GM19395 (cell line): ENCODE measurements at regions not wholly inside any gene's neighbourhood (a gene's known extent, or its start where the extent isn't known, plus 50 kb on each side); places are given as distances from the start of the nearest gene placed in this dataset.

Experiments
- ATAC-seq: cut with Tn5 transposase; IDR thresholded peaks from one replicate; pipeline ENCODE4 v1.9.1; 2021; ENCODE audit warnings: mild to moderate bottlenecking, moderate library complexity; ENCODE audit not compliant: unreplicated experiment

DNA sequence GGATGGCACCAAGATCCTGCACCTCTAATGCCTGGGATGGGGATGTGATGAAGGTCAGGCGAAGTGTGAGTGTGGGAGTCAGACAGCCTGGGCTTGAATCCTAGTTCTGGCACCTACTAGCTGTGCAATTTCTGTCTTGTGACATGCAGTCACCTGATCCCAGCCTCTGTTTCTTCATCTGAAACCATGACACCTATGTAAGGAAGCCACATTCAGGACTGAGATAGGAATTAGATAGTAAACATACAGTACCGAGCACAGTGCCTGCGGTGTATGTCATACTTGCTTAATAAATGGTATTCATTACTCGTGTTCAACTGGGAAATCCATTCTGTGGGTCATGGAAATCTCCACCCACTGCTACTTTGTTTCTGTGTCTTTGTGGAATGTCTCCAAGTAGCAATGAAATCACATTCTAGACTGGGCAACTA lies 140.6 kb upstream of the STC2 start:
- no peak for ATAC-seq

DNA sequence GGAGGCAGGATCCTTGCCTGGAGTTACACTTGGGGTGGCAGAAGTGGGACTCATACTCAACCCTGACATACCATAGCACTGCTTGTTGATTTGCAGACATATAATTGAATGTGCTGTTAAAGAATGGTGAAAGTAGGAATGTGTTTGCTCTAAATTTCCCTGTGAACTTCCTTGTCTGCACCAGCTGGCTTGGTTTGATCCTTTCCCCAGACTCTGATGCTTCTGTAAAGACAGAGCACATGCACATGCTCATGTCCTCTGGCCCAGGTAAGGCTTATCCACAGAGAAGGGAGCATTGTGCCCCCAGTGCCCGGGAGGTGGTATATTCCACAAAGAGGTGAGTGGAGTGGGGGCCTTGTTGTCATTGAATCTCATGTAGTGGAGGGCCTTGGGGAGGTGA lies 138.0 kb upstream of the STC2 start:
- ATAC-seq = no peak

DNA sequence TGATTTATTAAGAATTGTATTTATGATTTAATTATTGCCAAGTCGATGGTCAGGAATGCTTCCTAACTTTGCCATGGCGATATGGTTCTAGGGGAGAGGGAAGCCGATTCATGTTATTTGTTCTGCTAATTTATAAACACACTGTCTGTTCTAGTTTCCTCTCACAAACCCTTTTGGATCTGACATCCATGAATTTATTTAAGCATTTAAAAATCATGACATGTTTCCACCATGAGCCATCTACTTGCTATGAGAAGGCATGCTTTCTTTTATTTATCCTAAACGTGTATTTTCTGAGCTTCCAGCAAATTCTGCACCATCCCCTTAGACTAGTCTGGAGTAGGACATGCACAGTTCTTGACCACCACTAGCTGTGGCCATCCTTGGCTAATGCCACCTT lies 136.6 kb upstream of the STC2 start:
- ATAC-seq = no peak

DNA sequence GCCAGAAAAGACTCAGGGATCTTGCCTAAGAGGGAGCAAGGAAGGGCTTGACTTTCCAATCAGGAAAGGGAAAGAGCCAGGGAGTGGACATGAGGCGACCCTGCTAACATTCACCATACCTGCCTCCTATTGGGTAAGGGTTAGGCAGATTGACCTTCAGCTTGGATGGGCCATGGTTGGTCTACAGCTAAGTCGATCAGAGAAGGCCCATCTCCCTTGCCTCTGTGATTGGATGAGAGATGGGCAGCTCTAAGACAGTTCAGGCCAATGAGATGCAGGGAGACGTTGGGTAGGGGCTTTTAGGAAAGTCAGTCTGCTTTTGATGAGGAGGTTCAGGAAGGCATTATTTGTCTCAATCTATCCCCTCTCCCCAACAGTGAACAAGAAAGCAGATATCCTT lies 135.0 kb upstream of the STC2 start:
- ATAC-seq = no peak

DNA sequence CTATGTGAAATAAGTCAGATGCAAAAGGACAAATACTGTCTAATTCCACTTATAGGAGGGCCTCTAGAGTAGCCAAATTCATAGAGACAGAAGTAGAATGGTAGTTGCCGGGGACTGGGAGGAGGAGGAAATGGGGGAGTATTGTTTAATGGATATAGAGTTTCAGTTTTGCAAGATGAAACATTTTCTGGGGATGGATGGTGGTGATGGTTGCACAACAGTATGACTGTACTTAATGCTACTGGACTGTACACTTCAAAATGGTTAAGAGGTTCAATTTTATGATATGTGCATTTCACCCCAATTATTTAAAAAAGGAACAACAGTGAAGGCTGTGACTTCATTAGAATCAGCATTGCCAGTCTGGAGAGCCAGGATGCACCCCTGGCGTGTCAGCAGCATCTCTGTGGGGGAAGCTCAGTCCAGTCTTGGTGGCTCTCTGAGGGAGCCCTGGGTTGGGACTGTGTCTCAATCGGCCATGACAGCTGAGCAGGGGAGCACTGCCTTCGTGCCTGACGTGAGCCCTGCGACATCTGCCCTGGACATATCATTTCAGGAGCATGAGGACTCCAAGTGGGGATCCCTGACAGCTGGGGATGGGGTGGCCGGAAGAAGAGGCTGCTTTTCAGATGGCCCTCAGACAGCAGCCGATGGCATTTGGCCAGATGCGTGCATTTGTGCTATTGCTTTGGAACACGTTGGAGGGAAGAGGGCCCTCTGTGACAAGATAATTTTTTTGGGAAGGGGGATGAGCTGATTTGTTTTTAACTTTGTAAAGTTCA lies 130.8 kb upstream of the STC2 start:
- ATAC-seq = no peak

DNA sequence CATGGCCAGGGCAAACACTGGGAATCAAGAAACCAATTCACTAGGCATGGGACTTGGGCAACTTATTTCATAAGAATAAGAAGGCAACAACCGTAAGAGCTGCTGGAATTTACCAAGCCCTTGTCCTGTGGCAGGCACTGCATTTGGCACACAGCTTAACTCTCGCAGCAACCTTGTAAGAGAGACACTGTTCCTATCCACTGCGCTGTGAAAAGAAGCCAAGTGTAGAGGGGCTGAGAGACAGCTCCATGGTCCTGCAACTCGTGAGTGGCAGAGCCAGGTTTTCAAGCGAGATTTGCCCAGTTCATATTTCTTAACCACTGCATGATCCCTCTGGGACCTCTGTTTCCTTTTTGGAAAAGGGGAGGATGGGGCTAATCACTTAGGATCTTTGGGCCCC lies 129.3 kb upstream of the STC2 start:
- no peak for ATAC-seq

DNA sequence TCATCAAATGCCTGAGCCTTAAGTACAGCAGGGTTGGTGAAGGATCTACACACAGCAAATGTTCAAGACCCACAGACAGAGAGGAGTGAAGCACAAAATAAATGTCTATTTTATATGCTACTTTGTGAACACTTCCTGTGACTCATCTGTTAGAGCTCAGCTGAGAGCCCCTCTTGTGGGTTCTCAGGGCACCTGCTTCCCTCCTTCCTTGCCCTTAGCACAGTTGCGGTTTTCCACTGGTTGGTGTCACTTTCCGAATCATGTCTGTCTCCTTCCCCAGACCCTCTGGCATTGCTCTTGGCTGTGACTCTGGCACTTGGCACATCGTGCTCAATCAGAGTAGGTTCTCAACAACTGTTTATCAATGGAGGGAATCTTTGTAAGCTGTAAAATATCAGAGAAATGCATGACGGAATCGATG lies 128.5 kb upstream of the STC2 start:
- no peak for ATAC-seq

DNA sequence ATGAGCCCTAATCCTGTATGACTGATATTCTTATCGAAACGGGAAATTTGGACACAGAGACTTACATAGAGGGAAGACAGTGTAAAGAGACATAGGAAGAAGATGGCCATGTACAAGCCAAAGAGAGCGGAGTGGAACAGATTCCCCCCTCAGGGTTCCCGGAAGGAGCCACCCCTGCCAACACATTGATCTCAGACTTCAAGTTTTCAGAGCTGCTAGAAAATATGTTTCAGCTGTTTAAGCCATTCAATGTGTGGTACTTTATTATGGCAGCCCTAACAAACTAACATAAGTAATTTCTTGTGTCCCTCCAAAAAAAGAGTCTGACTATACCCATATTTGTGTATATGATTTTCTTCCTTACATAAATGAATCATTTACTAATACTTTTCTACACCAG lies 128.0 kb upstream of the STC2 start:
- no peak for ATAC-seq

DNA sequence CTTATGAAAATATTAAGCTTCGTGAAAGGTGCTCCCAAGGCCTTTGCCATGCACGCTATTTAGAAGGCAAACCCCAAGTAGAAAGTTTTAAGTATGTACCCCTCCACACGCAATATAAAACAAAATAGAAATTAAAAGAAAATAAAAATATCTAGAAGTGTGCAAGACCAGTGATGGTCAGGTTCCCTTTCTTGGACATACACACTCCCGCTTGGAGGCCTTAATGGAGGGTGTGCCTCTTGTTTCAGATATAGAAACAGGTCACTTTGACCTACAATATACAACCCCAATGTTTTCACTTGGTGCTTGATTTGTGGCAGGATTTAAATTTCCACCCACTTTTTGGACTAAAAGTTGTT lies 127.4 kb upstream of the STC2 start:
- no peak for ATAC-seq

DNA sequence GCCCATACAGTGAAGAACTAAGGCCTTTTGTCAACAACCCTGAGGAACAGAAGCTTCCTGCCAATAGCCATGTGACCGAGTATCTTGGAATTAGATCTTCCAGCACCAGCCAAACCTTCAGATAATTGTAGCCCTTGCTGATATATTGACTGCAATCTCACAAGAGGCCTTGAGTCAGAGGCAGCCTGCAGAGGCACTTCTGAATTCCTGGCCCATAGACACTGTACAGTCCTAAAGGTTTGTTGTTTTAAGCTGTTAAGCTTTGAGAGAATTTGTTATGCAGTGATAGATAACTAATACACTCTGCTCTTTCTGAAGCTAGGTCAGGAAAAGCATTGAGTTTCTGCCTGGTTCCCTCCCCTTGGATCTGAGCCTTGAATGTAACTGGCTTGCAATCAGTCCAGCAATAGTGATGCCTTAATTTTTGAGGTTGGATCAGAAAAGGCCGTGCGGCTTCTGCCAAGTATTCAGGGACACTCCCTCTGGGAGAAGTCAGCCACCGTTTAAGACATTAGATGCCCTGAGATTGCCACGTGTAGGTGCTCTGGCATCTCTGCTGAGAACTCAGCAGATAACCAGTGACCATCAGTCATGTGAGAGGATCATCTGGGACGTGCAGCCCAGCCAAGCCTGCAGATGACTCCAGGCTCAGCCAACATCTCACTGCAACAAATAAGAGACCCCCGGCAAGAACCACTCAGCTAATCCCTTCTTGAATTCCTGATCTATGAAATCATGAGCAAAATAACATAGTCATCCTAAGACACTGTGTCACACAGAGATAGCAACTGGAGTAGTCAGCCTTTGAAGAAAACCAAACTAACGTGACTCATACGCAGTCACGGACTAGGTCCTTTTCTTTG lies 126.8 kb upstream of the STC2 start:
- no peak for ATAC-seq

DNA sequence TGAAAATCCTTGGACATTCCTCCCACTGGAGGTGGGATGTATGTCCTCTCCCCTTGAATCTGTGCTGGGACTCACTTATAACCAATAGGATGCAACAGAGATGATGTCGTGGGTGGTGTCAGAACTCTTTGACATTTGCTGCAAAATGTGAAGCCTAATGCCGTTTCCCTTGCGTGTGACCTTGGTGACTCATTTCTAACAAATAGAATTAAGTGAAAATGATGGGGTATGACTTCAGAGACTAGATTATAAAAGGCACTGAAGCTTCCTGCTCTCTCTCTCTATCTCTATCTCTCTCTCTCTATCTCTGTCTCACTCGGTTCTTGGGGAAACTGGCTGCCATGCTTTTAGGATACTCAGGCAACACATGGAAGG lies 126.1 kb upstream of the STC2 start:
- no peak for ATAC-seq

DNA sequence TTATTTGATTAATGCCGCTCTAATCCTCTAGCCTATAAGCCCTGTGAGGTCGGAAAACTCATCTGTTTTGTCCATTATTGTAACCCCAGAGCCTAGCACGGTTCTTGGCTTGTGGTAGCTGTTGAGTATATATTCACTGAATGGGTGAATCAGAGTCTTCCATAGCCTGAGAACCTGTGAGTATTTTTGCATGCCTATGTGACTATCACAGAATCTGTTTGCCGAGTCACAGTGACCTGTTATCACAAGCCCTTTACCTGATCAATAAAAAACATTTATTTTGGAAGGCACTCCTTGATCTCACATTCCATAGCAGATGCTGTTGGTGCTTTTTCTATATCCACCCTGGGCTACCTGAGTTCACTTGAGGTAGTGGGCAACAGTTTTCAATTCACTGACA lies 125.0 kb upstream of the STC2 start:
- ATAC-seq = no peak

DNA sequence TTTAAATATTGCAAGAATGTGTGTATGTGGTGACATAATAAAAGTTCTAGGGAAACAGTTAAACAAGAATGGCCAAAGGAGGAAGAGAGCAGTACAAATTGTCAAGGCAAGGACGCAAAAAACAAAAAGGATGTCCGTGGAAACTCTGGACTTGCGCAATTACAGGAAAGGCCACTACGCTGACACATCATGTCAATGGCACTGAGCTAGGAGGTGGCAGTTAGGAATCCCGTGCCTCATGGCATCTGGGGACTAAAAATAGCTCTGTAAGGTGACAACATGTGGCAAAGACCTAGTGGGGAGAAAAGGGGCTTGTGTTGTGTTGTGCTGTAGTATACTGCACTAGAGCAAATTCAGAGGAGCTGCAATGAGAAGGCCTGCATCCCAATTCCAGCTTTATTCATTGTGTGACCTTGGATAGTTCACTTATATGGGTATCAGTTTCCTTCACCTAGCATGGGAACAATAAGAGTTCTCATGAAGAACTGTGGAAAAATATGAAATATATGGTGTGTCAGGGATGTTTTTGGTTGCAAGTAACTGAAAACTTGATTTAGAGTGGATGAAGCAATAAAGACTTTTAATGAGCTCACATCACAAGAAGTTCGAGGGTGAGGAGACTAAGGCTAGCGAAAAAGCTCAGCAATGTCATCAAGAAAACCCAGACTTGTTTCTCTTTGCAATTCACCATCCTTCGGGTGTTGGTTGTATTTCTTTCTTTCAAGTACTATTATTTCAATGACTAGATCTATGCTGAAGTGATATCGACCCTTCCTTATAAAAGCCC lies 124.1 kb upstream of the STC2 start:
- ATAC-seq = no peak

DNA sequence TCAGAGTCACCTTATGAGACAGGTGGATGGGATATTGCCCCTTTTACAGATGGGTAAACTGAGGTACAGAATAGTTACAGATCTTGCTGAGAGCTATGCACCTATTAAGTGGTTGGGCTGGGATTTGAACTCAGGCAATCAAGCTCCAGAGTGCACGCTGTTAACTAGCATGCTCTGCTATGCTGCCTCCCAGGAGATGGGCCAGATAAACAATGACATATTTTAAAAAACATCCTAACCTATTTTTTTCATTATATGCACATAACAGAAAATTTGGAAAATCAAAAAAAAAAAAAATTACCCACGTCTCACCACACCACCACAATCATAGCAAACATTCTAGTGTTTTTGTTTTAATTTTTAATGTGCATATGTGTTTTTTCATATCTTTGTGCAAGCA lies 123.4 kb upstream of the STC2 start:
- no peak for ATAC-seq

DNA sequence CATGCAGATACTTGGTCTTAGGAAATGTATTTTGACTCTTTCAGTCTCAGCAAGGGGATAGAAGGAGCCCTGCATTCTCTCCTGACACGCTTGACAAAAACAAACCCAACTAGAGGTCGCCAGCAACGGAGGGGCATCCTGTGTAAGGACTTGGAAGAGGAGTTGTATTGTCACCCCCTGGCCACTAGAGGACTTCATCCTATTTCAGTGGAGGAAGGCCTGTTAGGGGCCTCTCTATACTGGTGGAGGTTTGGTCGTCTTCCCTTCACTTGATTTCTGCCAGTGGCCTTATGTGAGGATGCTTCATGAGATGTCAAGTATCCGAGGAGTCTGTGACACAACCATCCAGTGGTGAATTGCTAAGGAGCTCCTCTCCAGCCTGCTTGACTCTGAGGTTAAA lies 122.8 kb upstream of the STC2 start:
- ATAC-seq = no peak

DNA sequence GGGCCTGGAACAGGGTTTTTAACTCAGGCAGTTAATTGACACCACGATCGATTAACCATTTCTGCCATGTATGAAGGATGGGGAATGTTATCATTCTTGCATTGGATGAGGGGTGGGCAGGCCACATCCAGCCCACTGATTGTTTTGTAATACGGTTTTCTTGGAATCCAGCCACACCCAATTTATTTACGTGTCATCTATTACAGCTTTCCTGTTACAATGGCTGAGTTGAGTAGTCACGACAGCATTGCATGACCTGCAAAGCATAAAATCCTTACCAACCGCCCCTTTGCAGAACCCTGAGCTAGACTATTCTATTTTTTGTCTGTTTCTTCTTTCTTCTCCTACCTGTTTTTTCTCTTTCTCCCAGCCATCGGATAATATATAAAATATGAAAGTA lies 122.0 kb upstream of the STC2 start:
- no peak for ATAC-seq

DNA sequence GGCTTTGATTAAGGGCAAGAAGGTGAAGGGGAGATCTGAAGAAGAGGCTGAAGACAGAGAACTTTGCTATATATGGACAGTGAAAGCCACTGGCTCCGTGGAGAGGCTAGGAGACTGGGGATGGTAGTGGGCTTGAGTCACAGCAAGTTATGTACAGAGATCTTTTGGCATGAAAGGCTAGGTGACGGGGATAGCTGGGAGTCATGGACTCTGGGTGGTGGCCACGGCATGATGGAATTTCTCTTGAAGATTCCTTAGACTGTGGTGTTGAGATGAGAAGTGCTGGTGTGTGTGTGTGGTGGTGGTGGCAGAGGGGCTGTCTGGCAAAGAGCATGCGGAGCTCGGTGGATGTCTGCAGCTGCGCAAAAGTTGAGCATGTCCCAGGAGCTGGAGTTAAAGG lies 120.6 kb upstream of the STC2 start:
- no peak for ATAC-seq

DNA sequence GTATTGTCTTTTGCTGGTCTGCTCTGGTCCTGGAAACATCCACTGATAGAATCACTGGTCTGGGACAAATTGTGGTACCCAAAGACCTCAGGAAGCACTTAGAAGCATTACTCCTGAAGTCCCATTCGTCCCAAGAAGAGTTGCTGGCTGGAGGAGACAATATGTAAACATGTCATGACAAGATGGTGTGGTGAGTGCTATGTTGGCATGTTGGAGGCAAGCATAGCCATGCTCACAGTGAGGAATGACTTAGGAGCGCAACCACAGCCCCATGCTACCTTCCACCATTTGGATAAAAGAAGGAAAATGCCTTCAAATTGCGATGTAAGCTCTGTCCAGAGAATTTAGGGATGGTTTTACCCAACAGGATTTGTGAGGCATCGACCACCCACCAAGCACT lies 115.8 kb upstream of the STC2 start:
- ATAC-seq = no peak

DNA sequence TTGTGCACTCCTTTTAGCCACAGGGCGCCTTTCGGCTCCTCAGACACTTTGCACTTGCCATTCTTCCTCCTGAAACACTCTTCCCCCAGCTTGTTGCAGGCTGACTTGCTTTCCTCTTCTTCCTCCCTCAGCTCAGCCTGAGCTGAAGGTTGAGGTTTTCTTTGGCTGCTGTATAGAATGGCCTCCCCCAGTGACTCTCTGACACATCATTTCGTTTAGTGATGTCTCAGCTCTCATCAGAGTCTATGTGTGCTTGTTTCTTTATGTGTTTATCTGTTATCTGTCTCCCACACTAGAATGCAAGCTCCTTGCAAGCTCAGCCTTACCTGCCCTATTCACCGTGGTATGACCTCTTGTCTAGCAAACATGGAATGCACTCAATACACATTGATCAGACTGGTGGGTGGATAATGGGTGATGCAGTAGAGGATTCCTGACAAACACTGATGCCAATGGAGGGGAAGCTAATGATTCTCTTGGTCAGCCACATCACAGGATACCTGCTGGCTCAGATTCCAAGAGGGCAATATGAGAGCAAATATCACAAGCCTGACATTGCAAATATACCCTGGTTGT lies 112.9 kb upstream of the STC2 start:
- ATAC-seq = no peak

DNA sequence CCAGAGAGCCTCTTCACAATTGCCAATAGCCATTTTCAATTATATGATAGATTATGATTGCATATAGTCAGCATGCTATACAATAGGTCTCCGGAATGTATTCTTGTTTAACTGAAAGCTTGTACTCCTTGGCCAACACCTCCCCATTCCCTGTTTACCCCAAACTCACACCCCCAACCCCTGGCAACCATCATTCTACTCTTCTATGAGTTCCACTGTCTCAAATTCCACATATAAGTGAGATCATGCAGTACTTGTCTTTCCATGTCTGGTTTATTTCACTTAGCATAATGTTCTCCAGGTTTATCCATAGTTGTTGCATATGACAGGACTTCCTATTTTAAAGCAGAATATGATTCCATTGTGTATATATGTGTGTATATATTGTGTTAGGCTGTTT lies 110.7 kb upstream of the STC2 start:
- ATAC-seq = no peak

DNA sequence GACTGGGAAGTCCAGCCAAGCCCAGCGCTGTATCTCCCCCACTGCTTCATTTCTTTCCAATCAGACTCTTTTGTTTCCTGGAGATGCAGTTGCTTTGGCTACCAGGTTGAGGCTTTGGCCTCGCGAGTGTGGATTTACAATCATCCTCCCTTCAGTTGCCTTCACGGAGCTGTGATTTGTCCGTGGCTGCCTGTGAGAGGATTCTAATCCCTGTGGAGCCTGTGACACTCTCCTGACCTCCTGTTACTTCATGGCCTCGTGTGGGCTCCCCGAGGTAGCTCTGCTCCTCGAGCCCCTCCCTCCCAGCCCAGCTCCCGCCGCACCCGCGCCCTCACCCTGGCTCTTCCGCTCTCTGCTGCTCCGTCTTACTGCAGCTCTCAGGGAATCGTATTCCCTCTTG lies 107.2 kb upstream of the STC2 start:
- no peak for ATAC-seq
